Gastroesophageal sphincter (tissue), 3 donors: ENCODE measurements at regions not wholly inside any gene's neighbourhood (a gene's known extent, or its start where the extent isn't known, plus 50 kb on each side); places are given as distances from the start of the nearest gene placed in this dataset.

Source experiments
- EP300 ChIP-seq: sonication (generic); formaldehyde crosslinking; IDR thresholded peaks from one replicate; pipeline ENCODE4 v1.6.1; 2017; ENCODE audit warnings: antibody characterized with exemption, mild to moderate bottlenecking
- POLR2A ChIP-seq, 2 donors: fragments of 450-650 bp; IDR thresholded peaks; one replicate each; pipeline ENCODE4 v1.6.1; 2017; ENCODE audit warnings: antibody characterized with exemption in 2 of 2, mild to moderate bottlenecking in 2 of 2, moderate library complexity in 1 of 2
- POLR2AphosphoS5 ChIP-seq: sonication (generic); formaldehyde crosslinking; IDR thresholded peaks from one replicate; pipeline ENCODE4 v1.6.1; 2017; ENCODE audit warnings: antibody characterized with exemption
- TF ChIP-seq, protein P1 (sequence below), 4 experiments: fragments of 200-600 bp in 2 of 4; fragments of 450-650 bp in 2 of 4; sonication (generic) in 1 of 4; IDR thresholded peaks; one replicate each; pipeline ENCODE4 v1.5.1; 2017 to 2019; ENCODE audit warnings: antibody characterized with exemption in 4 of 4, mild to moderate bottlenecking in 2 of 4, moderate library complexity in 2 of 4

DNA sequence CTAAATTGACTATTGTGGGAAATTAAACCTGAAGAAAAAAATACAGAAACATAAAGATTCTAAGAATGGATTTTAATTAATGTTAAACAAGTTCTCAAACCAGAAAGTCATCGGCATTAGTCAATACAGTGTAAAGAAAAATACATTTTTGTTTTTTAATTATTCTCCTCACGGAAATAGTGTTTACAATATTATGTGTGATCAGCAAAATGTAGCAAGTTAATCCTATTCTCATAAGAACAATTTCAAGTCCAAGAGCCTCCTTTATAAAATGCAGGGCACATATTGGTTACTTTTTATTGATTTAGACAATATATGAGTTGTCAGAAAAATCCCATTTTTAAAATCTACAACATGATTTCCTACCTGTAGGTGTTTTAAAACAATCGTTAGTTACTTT is 158.0 kb upstream of the MGAT4C start:
- TF ChIP-seq, protein P1, sequence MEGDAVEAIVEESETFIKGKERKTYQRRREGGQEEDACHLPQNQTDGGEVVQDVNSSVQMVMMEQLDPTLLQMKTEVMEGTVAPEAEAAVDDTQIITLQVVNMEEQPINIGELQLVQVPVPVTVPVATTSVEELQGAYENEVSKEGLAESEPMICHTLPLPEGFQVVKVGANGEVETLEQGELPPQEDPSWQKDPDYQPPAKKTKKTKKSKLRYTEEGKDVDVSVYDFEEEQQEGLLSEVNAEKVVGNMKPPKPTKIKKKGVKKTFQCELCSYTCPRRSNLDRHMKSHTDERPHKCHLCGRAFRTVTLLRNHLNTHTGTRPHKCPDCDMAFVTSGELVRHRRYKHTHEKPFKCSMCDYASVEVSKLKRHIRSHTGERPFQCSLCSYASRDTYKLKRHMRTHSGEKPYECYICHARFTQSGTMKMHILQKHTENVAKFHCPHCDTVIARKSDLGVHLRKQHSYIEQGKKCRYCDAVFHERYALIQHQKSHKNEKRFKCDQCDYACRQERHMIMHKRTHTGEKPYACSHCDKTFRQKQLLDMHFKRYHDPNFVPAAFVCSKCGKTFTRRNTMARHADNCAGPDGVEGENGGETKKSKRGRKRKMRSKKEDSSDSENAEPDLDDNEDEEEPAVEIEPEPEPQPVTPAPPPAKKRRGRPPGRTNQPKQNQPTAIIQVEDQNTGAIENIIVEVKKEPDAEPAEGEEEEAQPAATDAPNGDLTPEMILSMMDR (IDR thresholded peaks at IDR 0.05), result no peak
- TF ChIP-seq POLR2A (IDR thresholded peaks at IDR 0.05) (no peak), POLR2AphosphoS5 (no peak), EP300 (no peak)
